ENCODE measurements at regions not wholly inside any gene's neighbourhood (a gene's known extent, or its start where the extent isn't known, plus 50 kb on each side); places are given as distances from the start of the nearest gene placed in this dataset.

GRCh38 chr7:136308230-136308629, 331.1 kb upstream of the MTPN start:
- TF ChIP-seq CTCF (IDR thresholded peaks at IDR 0.05) (no peak), POLR2A (IDR thresholded peaks at IDR 0.05) (no peak), EP300 (IDR thresholded peaks at IDR 0.05) (no peak)

Data from sigmoid colon (tissue), 4 donors.